ENCODE measurements at regions not wholly inside any gene's neighbourhood (a gene's known extent, or its start where the extent isn't known, plus 50 kb on each side); places are given as distances from the start of the nearest gene placed in this dataset.

- Histone ChIP-seq H4K91ac (ENCODE audit: insufficient read length, low read depth, low read length) (no peak overlapping the region), H2BK12ac (ENCODE audit: insufficient read length, low read depth, low read length) (no peak overlapping the region), H2AK5ac (ENCODE audit: insufficient read length, low read length) (no peak overlapping the region), H2BK120ac (ENCODE audit: low read depth, low read length, poor library complexity, severe bottlenecking) (no peak overlapping the region), H3K14ac (ENCODE audit: insufficient read depth, low read length) (no peak overlapping the region), H3K4me2 (ENCODE audit: insufficient read depth, insufficient read length, low read length) (no peak overlapping the region), H3K18ac (ENCODE audit: insufficient read length, low read depth, low read length) (no peak overlapping the region), H4K5ac (ENCODE audit: insufficient read length, low read depth, low read length) (no peak overlapping the region), H2BK5ac (ENCODE audit: insufficient read length, low read length) (no peak overlapping the region), H3K4me1 (ENCODE audit: insufficient read depth, low read length) (no peaks in the 10 kb centered on the region; the same call in 1 of the 2 replicates), H3K79me1 (ENCODE audit: insufficient read depth, low read depth, low read length, poor library complexity, severe bottlenecking) (no peaks in the 10 kb centered on the region), H3T11ph (ENCODE audit: low read length) (no peak overlapping the region), H3K79me2 (ENCODE audit: insufficient read depth, low read length) (no peaks in the 10 kb centered on the region), H2BK15ac (ENCODE audit: low read depth, low read length) (no peak overlapping the region), H4K20me1 (ENCODE audit: control insufficient read depth, insufficient read depth, insufficient read length) (no peaks in the 10 kb centered on the region), H3K9ac (ENCODE audit: extremely low read depth, insufficient read length, low read length) (no peak overlapping the region), H3K27me3 (ENCODE audit: insufficient read depth, low read length) (no peaks in the 10 kb centered on the region), H3K23me2 (ENCODE audit: insufficient read length, low read depth, low read length, poor library complexity, severe bottlenecking) (no peaks in the 10 kb centered on the region), H2AFZ (ENCODE audit: low read length) (no peak overlapping the region), H3K4ac (ENCODE audit: low read depth, low read length) (no peak overlapping the region), H3K23ac (ENCODE audit: insufficient read length, low read depth, low read length) (no peak overlapping the region), H3K9me3 (ENCODE audit: control insufficient read depth, low read depth, low read length) (no peaks in the 10 kb centered on the region), H4K8ac (replicated peaks; ENCODE audit: insufficient read length, low read depth, low read length) (no peak overlapping the region), H3K56ac (ENCODE audit: insufficient read length, low read depth, low read length) (no peak overlapping the region), H2BK20ac (ENCODE audit: low read depth, low read length, poor library complexity, severe bottlenecking) (no peak overlapping the region), H3K27ac (ENCODE audit: insufficient read length, low read depth, low read length) (no peak overlapping the region)
- H3K27ac Mint-ChIP-seq = no peak overlapping the region; a peak in 1 of 7 replicates
- H3K4me3 Mint-ChIP-seq = no peak overlapping the region
- no peaks in the 10 kb centered on the region for H3K36me3 Mint-ChIP-seq (ENCODE audit: insufficient read depth in 1 of 3, low read depth in 3 of 3)
- H3K9me3 Mint-ChIP-seq = no peaks in the 10 kb centered on the region
- TF ChIP-seq CTCF (conservative IDR thresholded peaks at IDR 0.05) = no peak
- no peaks in the 10 kb centered on the region for H3K27me3 Mint-ChIP-seq (ENCODE audit: low read depth)
- peaks cover 10 to 16% of the 10 kb centered on the region in 2 experiments for H3K4me1 Mint-ChIP-seq
- DNase-seq = no peak
- no CpG with 5 or more reads among the region's 3 CpGs for WGBS (ENCODE audit: extremely low coverage, insufficient read length, low lambda C conversion rate)
Measured at GRCh38 chr14:47961634-47962033, 286.2 kb upstream of the MDGA2 start.

All from H9 (cell line).